ENCODE measurements at regions not wholly inside any gene's neighbourhood (a gene's known extent, or its start where the extent isn't known, plus 50 kb on each side); places are given as distances from the start of the nearest gene placed in this dataset.
"Not testable (repeated sequence)": the region's sequence is repeated elsewhere in the genome, so short reads cannot be mapped to it uniquely, and the experiment has no call there.

DNA sequence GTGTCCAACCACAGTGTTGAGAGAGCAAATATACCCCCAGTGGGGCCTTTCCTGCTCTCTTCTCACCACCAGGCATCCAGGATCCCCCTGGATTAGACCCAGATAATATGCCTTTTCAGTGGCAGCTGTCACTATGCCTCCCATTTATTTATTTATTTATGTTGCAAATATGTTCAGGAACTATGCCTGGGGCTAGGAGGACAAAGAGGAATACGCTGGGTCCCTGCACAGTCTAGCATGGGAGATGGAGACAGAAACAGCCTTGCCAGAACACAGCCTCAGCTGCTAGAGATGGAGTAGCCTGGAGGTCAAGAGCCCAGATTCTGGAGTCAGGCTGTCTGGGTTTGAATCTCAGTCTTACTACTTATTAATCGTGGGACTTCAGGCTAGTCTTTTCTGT lies 74.6 kb upstream of the LRFN2 start:
- Histone ChIP-seq H3K4me2 (ENCODE audit: low read depth, low read length) (no peak overlapping the region), H3K27ac (ENCODE audit: extremely low read length, insufficient read depth, low read length) (no peak overlapping the region), H3K27me3 (ENCODE audit: control insufficient read depth in 1 of 2, insufficient read depth in 2 of 2, low read length in 2 of 2) (peaks cover 0 to 2% of the 10 kb centered on the region in 2 experiments; a peak in 1 of 5 replicates), H4K20me1 (ENCODE audit: insufficient read depth, low read length) (no peaks in the 10 kb centered on the region), H3K79me2 (ENCODE audit: insufficient read depth, low read length) (no peaks in the 10 kb centered on the region), H3K36me3 (replicated peaks in 1 of 2; ENCODE audit: control insufficient read depth in 1 of 2, insufficient read depth in 2 of 2, low read length in 2 of 2) (no peaks in the 10 kb centered on the region), H3K4me3 (replicated peaks in 1 of 3; ENCODE audit: insufficient read depth in 1 of 3, low read depth in 2 of 3, low read length in 3 of 3) (no peak overlapping the region), H3K4me1 (ENCODE audit: insufficient read depth, low read length) (no peaks in the 10 kb centered on the region), H3K9ac (ENCODE audit: insufficient read depth, low read depth, low read length) (no peak overlapping the region), H3K9me3 (ENCODE audit: low read length) (no peaks in the 10 kb centered on the region), H2AFZ (ENCODE audit: low read length) (no peak overlapping the region)
- ChIA-PET CTCF (ENCODE audit: low intra/inter-chr PET ratio, low total read pairs) (no interaction called here), POLR2A (no interaction called here)
- TF ChIP-seq, protein P1, sequence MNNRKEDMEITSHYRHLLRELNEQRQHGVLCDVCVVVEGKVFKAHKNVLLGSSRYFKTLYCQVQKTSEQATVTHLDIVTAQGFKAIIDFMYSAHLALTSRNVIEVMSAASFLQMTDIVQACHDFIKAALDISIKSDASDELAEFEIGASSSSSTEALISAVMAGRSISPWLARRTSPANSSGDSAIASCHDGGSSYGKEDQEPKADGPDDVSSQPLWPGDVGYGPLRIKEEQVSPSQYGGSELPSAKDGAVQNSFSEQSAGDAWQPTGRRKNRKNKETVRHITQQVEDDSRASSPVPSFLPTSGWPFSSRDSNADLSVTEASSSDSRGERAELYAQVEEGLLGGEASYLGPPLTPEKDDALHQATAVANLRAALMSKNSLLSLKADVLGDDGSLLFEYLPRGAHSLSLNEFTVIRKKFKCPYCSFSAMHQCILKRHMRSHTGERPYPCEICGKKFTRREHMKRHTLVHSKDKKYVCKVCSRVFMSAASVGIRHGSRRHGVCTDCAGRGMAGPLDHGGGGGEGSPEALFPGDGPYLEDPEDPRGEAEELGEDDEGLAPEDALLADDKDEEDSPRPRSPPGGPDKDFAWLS (CRISPR knock-in tag; IDR thresholded peaks at IDR 0.05; ENCODE audit: borderline replicate concordance): no peak
- TF ChIP-seq AGO2 (optimal IDR thresholded peaks at IDR 0.05; ENCODE audit: low read depth, low read length) (no peak), MXI1 (IDR thresholded peaks at IDR 0.05; ENCODE audit: borderline replicate concordance, low read depth, low read length) (no peak), ZMYM3 (CRISPR knock-in tag; IDR thresholded peaks at IDR 0.05) (no peak), GABPB1 (CRISPR knock-in tag; IDR thresholded peaks at IDR 0.05) (no peak), ZNF496 (CRISPR knock-in tag; IDR thresholded peaks at IDR 0.05; ENCODE audit: insufficient replicate concordance) (no peak)
- TF ChIP-seq, protein P2, sequence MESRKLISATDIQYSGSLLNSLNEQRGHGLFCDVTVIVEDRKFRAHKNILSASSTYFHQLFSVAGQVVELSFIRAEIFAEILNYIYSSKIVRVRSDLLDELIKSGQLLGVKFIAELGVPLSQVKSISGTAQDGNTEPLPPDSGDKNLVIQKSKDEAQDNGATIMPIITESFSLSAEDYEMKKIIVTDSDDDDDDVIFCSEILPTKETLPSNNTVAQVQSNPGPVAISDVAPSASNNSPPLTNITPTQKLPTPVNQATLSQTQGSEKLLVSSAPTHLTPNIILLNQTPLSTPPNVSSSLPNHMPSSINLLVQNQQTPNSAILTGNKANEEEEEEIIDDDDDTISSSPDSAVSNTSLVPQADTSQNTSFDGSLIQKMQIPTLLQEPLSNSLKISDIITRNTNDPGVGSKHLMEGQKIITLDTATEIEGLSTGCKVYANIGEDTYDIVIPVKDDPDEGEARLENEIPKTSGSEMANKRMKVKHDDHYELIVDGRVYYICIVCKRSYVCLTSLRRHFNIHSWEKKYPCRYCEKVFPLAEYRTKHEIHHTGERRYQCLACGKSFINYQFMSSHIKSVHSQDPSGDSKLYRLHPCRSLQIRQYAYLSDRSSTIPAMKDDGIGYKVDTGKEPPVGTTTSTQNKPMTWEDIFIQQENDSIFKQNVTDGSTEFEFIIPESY (CRISPR knock-in tag; IDR thresholded peaks at IDR 0.05): no peak
- ATAC-seq (no peak), DNase-seq (ENCODE audit: low spot score) (no peak), FAIRE-seq (no peak)
- 8% methylated on average over 2 of the region's 2 CpGs for WGBS (ENCODE audit: low lambda C conversion rate)
- intact Hi-C loops (cut with micrococcal nuclease; ENCODE audit: unreplicated experiment): no loop called here
- in situ Hi-C loops (cut with HindIII; ENCODE audit: extremely low pct_ligation_motif_present, low pct_unique_long_range_greater_than_20kb): no loop called here
- BruUV-seq (replicated peaks): no TSS peak

DNA sequence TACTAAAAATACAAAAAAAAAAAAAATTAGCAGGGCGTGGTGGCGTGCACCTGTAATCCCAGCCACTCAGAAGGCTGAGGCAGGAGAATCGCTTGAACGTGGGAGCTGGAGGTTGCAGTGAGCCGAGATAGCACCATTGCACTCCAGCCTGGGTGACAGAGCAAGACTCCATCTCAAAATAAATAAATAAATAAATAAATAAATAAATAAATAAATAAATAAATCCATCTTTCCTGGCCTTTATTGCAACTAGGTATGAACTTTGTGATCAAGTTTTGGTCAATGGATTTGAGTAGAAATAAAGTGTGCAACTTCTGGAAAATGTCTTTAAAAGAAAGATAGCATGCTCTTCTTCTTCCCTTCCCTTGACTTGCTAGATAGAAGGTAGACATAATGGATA lies 69.6 kb upstream of the LRFN2 start:
- POLR2A ChIA-PET; CTCF ChIA-PET (ENCODE audit: low intra/inter-chr PET ratio, low total read pairs): not testable (repeated sequence)

More for the DNA sequence above, 69.6 kb upstream of the LRFN2 start:
- BruUV-seq (replicated peaks); in situ Hi-C loops (cut with HindIII; ENCODE audit: extremely low pct_ligation_motif_present, low pct_unique_long_range_greater_than_20kb); H3K4me3 ChIP-seq (replicated peaks in 1 of 3; ENCODE audit: insufficient read depth in 1 of 3, low read depth in 2 of 3, low read length in 3 of 3); ATAC-seq; H3K4me2 ChIP-seq (ENCODE audit: low read depth, low read length); H3K79me2 ChIP-seq (ENCODE audit: insufficient read depth, low read length); H3K36me3 ChIP-seq (replicated peaks in 1 of 2; ENCODE audit: control insufficient read depth in 1 of 2, insufficient read depth in 2 of 2, low read length in 2 of 2); H4K20me1 ChIP-seq (ENCODE audit: insufficient read depth, low read length); intact Hi-C loops (cut with micrococcal nuclease; ENCODE audit: unreplicated experiment); DNase-seq (ENCODE audit: low spot score); H3K9ac ChIP-seq (ENCODE audit: insufficient read depth, low read depth, low read length); H2AFZ ChIP-seq (ENCODE audit: low read length); H3K27ac ChIP-seq (ENCODE audit: extremely low read length, insufficient read depth, low read length); H3K9me3 ChIP-seq (ENCODE audit: low read length); FAIRE-seq; H3K4me1 ChIP-seq (ENCODE audit: insufficient read depth, low read length); H3K27me3 ChIP-seq (ENCODE audit: control insufficient read depth in 1 of 2, insufficient read depth in 2 of 2, low read length in 2 of 2): not testable (repeated sequence)
- WGBS (ENCODE audit: low lambda C conversion rate): 9% methylated on average over 5 of the region's 5 CpGs
